HG02840 (cell line): ENCODE measurements at regions not wholly inside any gene's neighbourhood (a gene's known extent, or its start where the extent isn't known, plus 50 kb on each side); places are given as distances from the start of the nearest gene placed in this dataset.
"Not testable (repeated sequence)": the region's sequence is repeated elsewhere in the genome, so short reads cannot be mapped to it uniquely, and the experiment has no call there.

Experiments
- ATAC-seq: cut with Tn5 transposase; IDR thresholded peaks from one replicate; pipeline ENCODE4 v1.9.1; 2021; ENCODE audit warnings: mild to moderate bottlenecking, moderate library complexity, moderate number of reproducible peaks; ENCODE audit not compliant: unreplicated experiment, low FRiP score

DNA sequence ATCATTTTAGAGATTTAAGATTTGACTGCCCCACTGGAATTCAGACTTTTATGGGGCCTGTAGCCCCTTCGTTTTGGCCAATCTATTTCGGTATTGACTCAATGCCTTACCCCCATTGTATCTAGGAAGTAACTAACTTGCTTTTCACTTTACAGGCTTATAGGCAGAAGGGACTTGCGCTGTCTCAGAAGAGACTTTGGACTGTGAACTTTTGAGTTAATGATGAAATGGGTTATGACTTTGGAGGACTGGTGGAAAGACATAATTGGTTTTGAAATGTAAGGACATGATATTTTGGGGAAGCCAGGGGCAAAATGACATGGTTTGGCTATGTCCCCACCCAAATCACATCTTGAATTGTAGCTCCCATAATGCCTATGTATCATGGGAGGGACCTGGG is 463.0 kb upstream of the KLHL1 start:
- no peak for ATAC-seq

DNA sequence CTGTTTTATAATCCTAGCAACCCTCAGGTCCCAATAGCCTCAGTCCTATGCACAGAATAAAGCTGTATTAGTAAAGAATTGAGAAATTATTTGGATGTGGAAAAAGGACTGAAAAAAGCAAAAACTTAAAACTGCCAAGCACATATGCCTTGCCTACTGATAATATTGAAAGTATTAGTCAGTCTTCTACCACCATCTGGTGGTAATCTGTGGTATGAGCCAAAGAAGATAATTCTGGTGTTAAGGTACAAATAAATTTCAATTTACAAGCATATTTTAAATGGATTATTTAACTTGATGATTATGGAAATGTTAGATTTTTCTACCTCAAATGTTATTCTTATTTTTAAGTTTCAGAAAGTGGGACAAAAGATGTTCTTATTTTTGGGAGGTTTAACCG is 460.3 kb upstream of the KLHL1 start:
- no peak for ATAC-seq

DNA sequence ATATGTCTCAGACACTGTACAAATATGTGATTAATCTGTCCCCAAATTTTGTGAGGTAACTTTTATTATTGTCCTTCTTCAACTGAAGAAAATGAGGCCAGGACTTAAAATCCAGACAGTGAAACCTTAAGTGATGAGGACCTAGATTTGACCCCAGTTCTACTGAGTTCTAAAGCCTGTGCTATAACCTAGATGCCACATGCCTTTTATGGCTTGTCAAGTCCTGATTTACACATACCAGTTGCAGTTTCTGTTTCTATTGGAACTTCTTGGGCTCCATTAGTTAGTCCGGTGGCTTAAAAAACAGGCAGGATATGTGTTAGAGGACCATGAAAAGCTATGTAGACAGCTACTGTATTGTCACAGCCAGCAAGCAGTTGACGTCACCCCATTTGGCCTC is 436.5 kb upstream of the KLHL1 start:
- no peak for ATAC-seq

DNA sequence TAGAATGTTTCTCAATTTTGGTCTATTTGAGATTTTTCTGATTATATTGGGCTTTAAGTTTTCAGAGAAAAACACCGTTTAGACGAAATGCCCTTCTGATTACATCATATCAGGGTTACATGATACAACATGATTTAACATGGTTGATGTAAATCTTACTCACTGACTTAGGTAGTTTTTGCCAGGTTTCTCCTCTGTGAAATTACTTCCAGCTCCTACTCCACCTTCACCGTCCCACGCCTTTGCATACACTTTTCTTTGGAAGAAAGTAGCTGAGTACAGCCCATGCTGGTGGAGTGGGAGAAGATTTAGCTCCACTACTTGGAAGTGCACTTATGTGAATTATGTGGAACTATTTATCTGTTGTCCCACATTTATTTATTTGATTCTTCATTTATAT is 433.2 kb upstream of the KLHL1 start:
- ATAC-seq = no peak

DNA sequence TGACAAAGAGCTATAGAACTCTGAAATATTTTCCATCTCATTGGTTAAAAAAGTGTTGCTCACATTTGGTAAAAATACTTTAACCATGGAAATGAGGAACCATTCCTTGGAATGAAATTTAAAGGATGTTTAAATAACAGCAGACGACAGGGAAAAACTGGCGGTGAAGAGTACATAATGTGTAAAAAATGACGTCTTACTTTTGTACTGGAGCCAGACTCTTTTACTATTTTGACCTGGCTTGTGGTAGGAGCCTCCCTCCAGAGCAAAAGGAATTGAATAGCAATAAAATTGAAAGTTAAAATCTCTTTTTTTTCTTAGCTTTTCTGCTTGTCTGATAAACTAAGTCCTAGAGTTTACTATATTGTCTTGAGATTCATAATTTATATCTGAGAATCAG is 426.2 kb upstream of the KLHL1 start:
- ATAC-seq = no peak

DNA sequence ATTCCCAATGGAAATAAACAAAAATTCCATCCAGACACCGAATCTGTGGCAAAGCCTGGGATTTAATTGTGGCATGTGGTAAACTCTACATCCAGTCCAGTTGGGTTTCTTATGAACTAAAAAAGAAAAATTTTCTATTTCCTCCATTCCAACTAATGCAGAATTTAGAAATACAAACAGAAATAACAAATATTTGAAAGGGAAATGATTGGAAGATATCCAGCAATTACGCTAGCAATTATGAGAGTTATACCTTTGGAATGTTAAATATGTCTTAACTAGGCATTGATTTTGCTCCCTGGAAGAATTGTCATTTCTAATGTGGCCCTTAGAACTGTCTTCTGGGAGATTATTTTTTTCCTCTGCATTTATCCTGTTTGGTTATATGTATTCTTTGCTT is 421.4 kb upstream of the KLHL1 start:
- no peak for ATAC-seq

DNA sequence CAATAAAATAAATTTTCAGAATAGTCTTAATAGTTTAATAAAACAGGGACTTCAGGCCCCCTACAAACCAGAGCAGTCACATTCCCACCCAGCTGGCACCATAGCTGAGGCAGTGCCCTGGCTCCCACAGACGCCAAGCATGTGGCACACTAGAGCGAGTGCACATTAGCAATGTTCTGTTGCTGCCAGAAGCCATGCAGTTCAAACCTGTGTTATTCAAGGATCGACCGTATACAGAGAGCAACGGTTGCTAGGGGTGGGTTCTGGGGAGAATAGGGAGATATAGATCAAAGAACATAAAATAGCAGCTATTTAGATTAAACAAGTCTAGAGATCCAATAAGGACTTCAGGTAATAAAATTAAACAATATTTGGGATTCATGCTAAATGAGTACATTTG is 419.3 kb upstream of the KLHL1 start:
- ATAC-seq = no peak

DNA sequence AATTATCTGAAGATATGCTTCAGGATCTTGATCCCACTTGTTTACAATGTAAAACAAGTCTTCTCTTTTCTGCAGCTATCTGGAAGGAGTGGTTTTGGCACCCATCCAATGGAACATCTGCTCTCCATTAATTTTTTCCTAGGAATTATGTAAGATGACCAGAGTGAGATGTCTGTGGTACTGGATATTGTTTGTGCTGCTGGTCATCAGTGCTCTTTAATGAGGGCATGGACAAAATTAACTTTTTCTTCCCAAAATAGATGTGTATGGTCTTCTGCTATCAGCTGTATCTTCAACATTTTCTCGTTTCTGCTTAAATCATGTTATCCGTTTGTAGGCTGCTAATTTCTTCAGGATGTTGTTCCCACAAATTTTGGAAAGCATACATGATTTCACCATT is 415.4 kb upstream of the KLHL1 start:
- ATAC-seq = no peak

DNA sequence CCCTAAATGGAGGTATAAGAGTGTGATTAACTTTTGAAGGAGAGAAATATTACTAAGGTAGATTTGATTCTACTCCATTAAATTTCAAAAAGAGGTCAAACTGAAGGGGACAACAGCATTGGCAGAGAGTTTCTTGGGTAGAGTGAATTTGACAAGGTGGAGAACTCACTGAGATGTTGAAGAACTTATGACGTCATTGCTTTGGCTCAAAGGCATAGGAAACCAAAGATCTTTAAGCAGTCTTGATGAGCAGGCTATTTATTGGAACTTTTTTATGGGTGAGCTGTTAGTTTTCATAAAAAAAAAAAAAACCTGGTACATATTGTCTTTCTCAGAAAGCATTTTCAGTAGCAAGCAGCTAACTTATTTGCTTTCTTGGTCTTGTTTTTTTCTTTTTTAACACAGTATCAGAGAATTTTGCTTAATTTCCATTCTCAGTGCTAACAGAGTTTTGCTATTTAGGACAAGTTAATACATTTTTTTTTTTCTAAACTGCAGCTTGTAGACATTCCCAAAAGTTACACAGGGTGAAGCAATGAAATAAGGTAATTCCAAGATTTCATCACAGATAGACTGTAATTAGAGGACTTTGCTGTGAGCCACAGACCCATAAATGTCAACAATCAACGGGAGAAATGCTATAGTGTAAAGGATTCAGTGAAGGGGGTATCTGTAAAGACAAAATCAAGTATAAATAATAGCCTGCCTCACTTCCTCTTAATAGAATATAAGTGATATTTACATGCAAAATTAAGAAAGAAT is 412.2 kb upstream of the KLHL1 start:
- ATAC-seq = no peak

DNA sequence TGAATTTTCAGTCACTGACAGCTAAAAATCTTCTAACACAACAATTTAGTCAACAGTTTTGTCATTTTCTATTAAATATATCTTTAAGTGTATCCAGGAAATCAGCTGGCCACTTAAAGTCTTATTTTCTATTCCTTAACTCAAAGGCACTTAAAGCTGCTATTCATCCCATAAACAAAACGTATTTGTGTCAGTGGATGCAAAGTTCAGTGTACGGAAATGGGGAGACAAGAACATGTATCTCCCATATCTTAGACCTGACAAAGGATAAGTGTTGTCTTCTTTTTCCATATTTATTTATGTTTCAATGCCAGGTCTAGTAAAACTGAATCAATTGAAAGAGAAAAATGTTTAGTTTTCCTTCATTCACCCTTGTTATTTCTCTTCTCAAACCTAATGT is 409.8 kb upstream of the KLHL1 start:
- no peak for ATAC-seq

DNA sequence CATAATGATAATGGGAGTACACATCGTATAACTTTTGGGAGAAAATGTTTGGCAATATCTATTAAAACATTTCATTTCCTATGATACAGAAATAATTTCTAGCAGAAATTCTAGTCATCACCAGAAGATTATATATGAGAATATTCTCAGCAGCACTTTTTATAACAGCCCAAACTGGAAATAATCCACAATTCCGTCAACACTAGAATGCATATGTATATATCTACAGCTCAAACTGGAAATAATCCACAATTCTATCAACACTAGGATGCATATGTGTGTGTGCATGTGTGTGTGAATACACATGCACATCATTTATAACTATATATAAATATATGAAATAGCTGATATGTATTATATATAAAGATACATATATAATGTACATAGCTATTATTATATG is 408.0 kb upstream of the KLHL1 start:
- no peak for ATAC-seq

DNA sequence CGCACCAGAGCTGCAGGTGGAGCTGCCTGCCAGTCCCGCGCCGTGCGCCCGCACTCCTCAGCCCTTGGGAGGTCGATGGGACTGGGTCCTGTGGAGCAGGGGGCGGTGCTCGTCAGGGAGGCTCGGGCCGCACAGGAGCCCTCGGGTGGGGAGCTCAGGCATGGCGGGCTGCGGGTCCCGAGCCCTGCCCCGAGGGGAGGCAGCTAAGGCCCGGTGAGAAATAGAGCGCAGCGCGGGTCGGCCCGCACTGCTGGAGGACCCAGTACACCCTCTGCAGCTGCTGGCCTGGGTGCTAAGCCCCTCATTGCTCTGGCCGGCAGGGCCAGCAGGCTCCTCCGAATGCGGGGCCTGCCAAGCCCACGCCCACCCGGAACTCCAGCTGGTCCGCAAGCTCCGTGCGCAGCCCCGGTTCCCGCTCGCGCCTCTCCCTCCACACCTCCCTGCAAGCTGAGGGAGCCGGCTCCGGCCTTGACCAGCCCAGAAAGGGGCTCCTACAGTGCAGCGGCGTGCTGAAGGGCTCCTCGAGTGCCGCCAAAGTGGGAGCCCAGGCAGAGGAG is 403.7 kb upstream of the KLHL1 start:
- not testable (repeated sequence) for ATAC-seq

DNA sequence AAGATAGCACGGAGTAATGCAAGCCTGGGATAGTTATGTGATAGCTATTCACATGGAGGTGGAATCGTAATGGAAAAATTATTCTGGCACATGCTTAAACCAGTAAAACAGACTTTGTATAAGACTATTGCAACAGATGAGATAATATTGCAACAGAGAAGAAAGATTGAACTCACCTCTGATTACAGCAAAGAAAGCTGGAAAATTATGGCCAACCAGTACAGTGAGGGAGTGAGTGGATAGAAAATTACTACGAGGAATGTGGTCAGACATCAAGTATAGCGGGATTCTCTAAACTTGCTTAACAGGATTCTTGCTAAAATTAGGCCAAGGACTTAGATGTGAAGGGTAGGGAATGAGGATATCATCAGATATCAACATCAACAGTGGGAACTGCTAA is 397.6 kb upstream of the KLHL1 start:
- ATAC-seq = no peak

DNA sequence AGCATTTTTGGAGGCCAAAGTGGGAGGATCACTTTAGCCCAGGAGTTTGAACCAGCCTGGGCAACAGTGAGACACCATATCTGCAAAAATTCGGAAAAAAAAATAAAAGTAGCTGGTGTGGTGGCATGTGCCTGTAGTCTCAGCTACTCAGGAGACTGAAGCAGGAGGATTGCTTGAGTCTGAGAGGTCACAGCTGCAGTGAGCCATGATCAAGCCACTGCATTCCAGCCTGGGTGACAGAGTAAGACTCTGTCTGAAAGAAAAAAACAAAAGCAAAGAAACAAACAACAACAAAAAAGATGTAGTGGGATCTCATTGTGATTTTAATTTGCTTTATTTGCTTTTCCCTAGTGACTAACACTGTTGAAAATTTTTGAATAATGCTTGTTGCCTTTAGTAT is 394.7 kb upstream of the KLHL1 start:
- ATAC-seq = no peak

DNA sequence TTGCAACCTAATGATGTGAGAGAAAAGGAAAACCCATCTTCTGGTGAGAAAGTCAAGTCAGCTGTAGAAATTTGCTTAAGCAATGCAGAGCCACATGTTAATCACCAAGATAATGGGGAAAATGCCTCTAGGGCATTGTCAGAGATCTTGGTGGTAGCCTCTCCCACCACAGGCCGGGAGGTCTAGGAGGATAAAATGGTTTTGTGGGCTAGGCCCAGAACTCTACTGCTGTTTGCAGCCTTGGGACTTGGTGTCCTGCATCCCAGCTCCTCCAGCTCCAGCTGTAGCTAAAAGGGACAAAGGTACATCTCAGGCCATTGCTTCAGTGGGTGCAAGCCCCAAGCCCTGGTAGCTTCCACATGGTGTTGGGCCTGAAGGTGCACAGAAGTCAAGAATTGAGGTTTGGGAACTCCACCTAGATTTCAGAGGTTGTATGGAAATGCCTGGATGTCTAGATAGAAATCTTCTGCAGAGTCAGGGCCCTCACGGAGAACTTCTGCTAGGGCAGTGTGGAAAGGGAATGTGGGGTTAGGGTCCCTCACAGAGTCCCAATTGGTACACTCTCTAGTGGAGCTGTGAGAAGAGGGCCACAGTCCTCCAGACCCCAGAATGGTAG is 382.2 kb upstream of the KLHL1 start:
- no peak for ATAC-seq

DNA sequence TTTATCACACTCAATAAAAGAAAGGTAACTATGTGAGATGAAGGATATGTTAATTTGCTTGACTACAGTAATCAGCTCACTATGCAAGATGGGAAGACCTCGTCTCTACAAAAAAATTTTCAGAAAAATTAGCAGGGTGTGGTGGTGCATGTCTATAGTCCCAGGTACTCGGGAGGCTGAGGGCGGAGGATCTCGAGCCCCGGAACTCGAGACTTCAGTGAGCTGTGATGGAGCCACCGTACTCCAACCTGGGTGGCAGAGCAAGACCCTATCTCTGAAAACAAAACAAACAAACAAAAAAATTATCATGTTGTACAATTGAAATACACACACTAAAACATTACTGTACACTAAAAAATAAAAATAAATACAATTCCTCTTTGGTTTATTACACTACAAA is 376.7 kb upstream of the KLHL1 start:
- no peak for ATAC-seq

DNA sequence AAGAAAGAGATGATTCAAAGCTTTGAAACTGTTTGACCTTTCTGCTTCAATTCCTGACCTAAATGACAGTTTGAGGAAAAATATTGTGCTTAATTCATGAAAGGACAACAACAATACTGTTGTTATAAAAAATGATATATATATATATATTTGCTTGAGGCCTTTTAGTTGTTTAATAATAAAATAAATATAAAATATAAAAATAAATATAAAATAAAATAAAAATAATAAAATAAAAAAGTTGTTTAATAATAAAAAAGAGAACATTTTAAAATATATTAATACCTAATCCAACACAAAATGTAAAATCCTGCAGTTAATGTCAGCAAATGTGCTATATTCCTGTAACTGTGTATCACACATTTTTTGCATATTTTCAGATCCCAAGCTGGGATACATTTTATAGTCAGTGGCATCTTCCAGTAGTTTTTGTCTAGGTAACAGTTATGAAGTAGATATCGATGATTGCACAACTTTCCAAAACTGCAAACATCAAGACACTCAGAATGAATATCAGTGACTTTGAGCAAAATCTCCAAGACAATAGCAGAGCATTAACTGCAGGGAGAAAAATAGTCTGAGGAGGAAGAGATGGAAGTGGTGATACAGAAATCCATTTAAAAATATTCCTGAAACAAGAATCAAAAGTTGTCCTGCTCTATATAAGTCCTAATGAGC is 375.5 kb upstream of the KLHL1 start:
- no peak for ATAC-seq

DNA sequence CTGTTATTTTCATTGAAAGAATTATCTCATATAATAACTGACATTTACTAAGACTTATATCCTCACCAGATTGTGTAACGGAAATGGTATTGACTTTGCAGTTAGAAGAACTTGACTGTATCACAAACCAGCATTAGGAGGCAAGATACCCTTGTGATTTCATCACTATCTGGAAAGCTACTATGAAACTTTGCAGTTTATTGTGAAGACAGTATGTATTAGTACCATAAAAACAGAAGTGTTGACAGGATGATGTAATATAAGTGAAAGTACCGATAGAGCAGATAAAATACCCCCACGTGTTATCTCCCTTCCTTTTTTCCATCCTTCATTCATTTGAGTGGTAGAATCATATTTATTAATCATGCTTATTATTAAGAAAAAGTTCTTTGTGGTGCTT is 365.7 kb upstream of the KLHL1 start:
- ATAC-seq = no peak

DNA sequence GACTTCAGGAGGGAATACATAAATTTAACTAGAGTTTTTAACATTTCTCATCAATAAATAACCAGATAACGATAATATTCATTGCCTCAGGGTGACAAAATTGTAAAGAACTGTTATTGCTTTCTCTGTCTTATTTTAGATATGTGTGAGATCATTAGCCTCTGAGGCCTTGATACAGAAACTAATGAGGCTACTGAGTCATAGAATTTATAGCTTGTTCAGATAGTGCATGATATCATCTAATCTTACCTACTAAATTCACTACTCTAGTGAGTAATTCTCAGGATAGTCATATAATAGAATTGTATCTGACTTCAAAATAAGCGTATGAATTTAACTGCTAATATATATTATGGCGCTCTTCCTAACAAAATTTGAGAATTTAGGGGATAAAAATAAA is 360.8 kb upstream of the KLHL1 start:
- no peak for ATAC-seq

DNA sequence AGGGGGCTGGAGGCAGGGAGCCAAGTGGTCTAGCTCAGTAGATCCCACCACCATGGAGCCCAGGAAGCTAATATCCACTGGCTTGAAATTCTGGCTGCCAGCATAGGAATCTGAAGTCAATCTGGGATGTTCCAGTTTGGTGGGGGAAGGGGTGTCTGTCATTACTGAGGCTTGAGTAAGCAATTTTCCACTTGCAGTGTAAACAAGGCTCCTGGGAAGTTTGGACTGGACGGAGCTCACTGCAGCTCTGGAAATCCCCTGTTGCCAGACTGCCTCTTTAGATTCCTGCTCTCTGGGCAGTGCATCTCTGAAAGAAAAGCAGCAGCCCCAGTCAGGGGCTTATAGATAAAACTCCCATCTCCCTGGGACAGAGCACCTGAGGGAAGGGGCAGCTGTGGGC is 349.2 kb upstream of the KLHL1 start:
- no peak for ATAC-seq

DNA sequence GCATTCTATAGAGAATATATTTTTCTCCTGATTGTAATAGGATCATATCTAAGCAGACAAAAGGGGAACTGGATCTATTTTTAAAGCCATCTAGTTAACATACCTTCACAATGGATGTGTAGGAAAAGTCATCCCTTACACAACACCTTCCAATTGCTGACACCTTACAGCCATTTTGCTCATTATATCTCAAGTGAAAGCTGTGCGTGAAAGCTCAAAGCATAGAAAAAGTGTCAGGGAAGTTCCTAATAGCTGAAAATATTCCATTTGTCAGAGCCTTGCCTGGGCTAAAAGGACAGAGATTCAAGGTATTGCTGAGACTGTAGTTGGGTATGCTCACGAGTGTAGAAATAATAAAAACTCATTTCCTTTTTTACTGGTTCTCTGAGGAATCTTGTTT is 340.6 kb upstream of the KLHL1 start:
- ATAC-seq = no peak
